ENCODE measurements at regions not wholly inside any gene's neighbourhood (a gene's known extent, or its start where the extent isn't known, plus 50 kb on each side); places are given as distances from the start of the nearest gene placed in this dataset.

DNA sequence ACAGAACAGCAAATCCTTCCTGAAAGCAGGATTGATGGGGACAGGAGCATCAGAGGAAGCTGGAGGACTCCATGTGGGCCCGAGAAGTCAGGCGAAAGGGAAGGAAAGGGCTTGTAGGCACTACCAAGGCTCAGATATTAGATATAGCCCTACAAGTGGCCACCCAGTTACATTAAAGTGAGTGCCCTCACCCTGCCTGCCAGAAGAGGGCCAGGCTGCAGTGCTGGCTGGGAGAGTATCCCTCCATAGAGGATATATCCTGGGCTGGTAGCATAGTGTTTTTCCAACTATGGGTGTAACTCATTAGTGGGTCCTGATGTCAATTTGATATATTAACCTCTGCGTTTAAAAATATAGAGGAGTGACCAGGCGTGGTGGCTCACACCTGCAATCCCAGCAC is 285.2 kb downstream of the MYCN start:
- DNase-seq (ENCODE audit: extremely low spot score in 2 of 2): no peak
- Histone ChIP-seq H3K27me3 (no peaks in the 10 kb centered on the region), H3K27ac (no peak overlapping the region), H3K4me1 (no peaks in the 10 kb centered on the region), H3K4me3 (no peak overlapping the region), H3K9me3 (no peaks in the 10 kb centered on the region), H3K36me3 (no peaks in the 10 kb centered on the region)
- intact Hi-C loops (cut with DNase I): no loop called here
- TF ChIP-seq, protein P1, sequence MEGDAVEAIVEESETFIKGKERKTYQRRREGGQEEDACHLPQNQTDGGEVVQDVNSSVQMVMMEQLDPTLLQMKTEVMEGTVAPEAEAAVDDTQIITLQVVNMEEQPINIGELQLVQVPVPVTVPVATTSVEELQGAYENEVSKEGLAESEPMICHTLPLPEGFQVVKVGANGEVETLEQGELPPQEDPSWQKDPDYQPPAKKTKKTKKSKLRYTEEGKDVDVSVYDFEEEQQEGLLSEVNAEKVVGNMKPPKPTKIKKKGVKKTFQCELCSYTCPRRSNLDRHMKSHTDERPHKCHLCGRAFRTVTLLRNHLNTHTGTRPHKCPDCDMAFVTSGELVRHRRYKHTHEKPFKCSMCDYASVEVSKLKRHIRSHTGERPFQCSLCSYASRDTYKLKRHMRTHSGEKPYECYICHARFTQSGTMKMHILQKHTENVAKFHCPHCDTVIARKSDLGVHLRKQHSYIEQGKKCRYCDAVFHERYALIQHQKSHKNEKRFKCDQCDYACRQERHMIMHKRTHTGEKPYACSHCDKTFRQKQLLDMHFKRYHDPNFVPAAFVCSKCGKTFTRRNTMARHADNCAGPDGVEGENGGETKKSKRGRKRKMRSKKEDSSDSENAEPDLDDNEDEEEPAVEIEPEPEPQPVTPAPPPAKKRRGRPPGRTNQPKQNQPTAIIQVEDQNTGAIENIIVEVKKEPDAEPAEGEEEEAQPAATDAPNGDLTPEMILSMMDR (IDR thresholded peaks at IDR 0.05): no peak
- TF ChIP-seq POLR2A (IDR thresholded peaks at IDR 0.05) (no peak), POLR2AphosphoS5 (IDR thresholded peaks at IDR 0.05; ENCODE audit: insufficient read depth in 1 of 2, low read depth in 1 of 2) (no peak)

DNA sequence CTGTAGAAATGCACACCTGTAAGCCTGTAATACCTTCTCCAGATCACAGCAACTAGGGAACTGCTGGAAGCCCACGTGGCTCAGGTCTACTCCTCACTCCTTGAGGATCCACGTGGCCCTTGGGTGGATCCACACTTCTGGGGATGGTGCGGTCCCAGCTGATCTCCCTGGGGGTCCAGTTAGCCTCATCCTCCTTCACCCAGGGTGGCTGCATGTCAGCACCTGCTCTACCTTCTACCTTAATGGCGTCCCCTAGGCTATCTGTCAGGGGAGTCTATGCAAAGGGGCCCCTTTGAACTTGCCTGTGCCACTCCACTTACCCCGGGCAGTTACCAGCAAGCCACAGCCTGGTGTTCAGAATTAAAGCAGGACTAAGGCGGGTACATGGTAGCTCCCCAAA is 284.7 kb downstream of the MYCN start:
- TF ChIP-seq POLR2A (IDR thresholded peaks at IDR 0.05) (no peak), POLR2AphosphoS5 (IDR thresholded peaks at IDR 0.05; ENCODE audit: insufficient read depth in 1 of 2, low read depth in 1 of 2) (no peak)
- TF ChIP-seq, protein P1 (IDR thresholded peaks at IDR 0.05): no peak
- no peaks in the 10 kb centered on the region for H3K4me1 ChIP-seq
- DNase-seq (ENCODE audit: extremely low spot score in 2 of 2): no peak
- intact Hi-C loops (cut with DNase I): no loop called here
- no peaks in the 10 kb centered on the region for H3K9me3 ChIP-seq
- H3K27me3 ChIP-seq: no peaks in the 10 kb centered on the region
- H3K4me3 ChIP-seq: no peak overlapping the region
- no peak overlapping the region for H3K27ac ChIP-seq
- H3K36me3 ChIP-seq: no peaks in the 10 kb centered on the region

DNA sequence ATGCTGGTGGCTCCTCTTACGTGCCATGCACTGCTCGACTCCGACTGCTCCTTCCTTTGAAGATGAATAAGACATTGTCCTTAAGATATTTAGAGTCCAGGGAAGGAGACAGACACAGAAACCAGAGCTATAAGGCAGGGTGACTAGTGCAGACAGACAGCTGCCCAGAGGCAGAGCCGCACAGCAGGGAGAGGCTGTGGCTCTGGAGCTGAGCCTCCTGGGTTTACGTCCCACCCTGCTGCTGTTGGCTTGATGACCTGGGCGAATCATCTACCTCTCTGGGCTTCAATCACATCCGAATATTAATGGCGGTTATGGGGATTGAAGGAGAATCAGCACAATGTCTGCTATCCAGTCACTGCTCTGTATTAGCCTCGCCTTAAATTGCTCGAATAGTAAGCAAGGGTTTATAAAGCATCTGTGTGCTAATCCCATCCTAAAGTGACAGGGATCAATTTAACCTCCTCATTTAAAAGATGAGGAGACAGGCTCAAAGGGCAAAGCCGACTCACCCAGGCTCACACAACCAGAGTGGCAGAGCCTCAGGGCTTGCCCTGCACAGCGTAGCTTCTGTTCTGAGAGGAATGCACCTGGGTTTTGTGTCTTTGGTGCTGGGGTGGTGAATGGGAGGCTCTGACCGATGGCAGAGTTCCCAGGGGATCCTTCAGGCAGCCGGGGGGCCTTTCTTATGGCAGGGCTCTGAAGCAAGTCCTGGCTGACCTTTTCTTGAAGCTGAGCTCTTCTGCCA is 284.1 kb downstream of the MYCN start:
- no peak overlapping the region for H3K27ac ChIP-seq
- no peaks in the 10 kb centered on the region for H3K27me3 ChIP-seq
- no peaks in the 10 kb centered on the region for H3K4me1 ChIP-seq
- H3K9me3 ChIP-seq: no peaks in the 10 kb centered on the region
- DNase-seq (ENCODE audit: extremely low spot score in 2 of 2): no peak
- intact Hi-C loops (cut with DNase I): loop anchor here (5.0 kb wide), 1 partner anchor 1357 kb away; no protein-coding TSS in a partner anchor
- H3K4me3 ChIP-seq: no peak overlapping the region
- H3K36me3 ChIP-seq: no peaks in the 10 kb centered on the region
- TF ChIP-seq POLR2A (IDR thresholded peaks at IDR 0.05) (no peak), POLR2AphosphoS5 (IDR thresholded peaks at IDR 0.05; ENCODE audit: insufficient read depth in 1 of 2, low read depth in 1 of 2) (no peak)
- TF ChIP-seq, protein P1 (IDR thresholded peaks at IDR 0.05): no peak

DNA sequence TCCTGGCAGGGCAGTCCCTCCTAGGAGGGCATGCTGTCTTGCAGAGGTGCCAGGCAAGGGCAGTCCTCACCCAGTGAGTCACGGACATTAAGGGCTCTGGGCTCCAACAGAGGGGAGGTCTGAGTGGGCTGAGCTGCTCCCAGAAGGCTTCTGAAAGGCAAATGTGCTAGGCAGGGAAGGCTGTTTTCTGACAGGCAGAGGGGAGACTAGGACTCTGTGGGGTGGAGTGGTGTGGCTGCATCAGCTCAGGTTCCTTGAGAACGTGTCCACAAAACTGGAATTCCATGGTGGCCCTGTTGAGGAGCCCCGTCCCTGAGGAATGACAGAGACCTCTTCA is 283.5 kb downstream of the MYCN start:
- DNase-seq (ENCODE audit: extremely low spot score in 2 of 2): no peak
- Histone ChIP-seq H3K27me3 (no peaks in the 10 kb centered on the region), H3K27ac (no peak overlapping the region), H3K36me3 (no peaks in the 10 kb centered on the region), H3K9me3 (no peaks in the 10 kb centered on the region), H3K4me1 (no peaks in the 10 kb centered on the region), H3K4me3 (no peak overlapping the region)
- TF ChIP-seq POLR2A (IDR thresholded peaks at IDR 0.05) (no peak), POLR2AphosphoS5 (IDR thresholded peaks at IDR 0.05; ENCODE audit: insufficient read depth in 1 of 2, low read depth in 1 of 2) (no peak)
- TF ChIP-seq, protein P1 (IDR thresholded peaks at IDR 0.05): no peak
- intact Hi-C loops (cut with DNase I): loop anchor here (5.0 kb wide), 1 partner anchor 1357 kb away; no protein-coding TSS in a partner anchor

DNA sequence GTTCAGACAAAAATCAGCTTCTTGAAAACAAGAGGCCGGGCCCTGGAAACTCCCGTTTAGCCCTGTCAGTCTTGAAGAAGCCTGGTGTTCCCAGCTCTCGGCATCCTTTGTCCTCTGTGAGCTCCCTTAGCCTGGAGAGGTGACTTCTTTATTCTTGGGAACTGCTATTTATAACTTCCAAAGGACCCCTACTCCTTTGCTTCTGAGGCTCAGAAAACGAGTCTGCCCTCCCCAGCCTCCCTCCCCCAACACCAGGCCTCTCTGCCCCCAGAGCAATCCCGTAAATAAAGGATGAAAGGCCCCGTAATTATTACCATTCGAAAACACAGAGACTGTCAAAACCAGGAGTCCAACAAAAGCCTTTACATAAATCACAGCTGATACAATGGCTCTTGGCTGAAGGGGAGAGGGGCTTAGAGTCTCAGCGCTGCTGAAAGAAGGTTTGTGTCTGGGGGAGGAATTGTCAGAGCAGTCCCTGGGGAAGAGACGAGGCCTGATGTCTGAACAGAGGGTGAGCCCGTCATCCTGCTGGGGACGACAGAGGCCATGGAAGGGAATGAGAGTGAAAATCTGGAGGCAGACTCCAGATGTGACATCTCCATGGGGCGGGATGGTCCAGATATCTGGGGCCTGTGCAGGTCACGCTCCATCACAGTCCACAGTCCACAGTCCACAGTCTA is 283.0 kb downstream of the MYCN start:
- no peaks in the 10 kb centered on the region for H3K4me1 ChIP-seq
- intact Hi-C loops (cut with DNase I): loop anchor here (5.0 kb wide), 1 partner anchor 1356 kb away; no protein-coding TSS in a partner anchor
- no peak overlapping the region for H3K27ac ChIP-seq
- DNase-seq (ENCODE audit: extremely low spot score in 2 of 2): no peak
- no peaks in the 10 kb centered on the region for H3K27me3 ChIP-seq
- TF ChIP-seq POLR2AphosphoS5 (IDR thresholded peaks at IDR 0.05; ENCODE audit: insufficient read depth in 1 of 2, low read depth in 1 of 2) (no peak), POLR2A (IDR thresholded peaks at IDR 0.05) (no peak)
- TF ChIP-seq, protein P1 (IDR thresholded peaks at IDR 0.05): no peak
- H3K9me3 ChIP-seq: no peaks in the 10 kb centered on the region
- H3K36me3 ChIP-seq: no peaks in the 10 kb centered on the region
- no peak overlapping the region for H3K4me3 ChIP-seq
